ENCODE measurements at regions not wholly inside any gene's neighbourhood (a gene's known extent, or its start where the extent isn't known, plus 50 kb on each side); places are given as distances from the start of the nearest gene placed in this dataset.

- Mint-ChIP-seq H3K4me3 (no peak overlapping the region), H3K36me3 (peaks cover 77% of the 10 kb centered on the region), H3K9me3 (peaks cover 91% of the 10 kb centered on the region), H3K4me1 (no peaks in the 10 kb centered on the region), H3K27me3 (ENCODE audit: low read depth) (peaks cover 7% of the 10 kb centered on the region), H3K27ac (no peak overlapping the region)
- ChIA-PET POLR2A (no interaction called here), CTCF (no interaction called here)
- no peak for DNase-seq (ENCODE audit: low spot score)
- no peak for ATAC-seq
- no peak for TF ChIP-seq FOXJ3 (CRISPR knock-in tag; IDR thresholded peaks at IDR 0.05; ENCODE audit: borderline replicate concordance)
- TF ChIP-seq, protein P1, sequence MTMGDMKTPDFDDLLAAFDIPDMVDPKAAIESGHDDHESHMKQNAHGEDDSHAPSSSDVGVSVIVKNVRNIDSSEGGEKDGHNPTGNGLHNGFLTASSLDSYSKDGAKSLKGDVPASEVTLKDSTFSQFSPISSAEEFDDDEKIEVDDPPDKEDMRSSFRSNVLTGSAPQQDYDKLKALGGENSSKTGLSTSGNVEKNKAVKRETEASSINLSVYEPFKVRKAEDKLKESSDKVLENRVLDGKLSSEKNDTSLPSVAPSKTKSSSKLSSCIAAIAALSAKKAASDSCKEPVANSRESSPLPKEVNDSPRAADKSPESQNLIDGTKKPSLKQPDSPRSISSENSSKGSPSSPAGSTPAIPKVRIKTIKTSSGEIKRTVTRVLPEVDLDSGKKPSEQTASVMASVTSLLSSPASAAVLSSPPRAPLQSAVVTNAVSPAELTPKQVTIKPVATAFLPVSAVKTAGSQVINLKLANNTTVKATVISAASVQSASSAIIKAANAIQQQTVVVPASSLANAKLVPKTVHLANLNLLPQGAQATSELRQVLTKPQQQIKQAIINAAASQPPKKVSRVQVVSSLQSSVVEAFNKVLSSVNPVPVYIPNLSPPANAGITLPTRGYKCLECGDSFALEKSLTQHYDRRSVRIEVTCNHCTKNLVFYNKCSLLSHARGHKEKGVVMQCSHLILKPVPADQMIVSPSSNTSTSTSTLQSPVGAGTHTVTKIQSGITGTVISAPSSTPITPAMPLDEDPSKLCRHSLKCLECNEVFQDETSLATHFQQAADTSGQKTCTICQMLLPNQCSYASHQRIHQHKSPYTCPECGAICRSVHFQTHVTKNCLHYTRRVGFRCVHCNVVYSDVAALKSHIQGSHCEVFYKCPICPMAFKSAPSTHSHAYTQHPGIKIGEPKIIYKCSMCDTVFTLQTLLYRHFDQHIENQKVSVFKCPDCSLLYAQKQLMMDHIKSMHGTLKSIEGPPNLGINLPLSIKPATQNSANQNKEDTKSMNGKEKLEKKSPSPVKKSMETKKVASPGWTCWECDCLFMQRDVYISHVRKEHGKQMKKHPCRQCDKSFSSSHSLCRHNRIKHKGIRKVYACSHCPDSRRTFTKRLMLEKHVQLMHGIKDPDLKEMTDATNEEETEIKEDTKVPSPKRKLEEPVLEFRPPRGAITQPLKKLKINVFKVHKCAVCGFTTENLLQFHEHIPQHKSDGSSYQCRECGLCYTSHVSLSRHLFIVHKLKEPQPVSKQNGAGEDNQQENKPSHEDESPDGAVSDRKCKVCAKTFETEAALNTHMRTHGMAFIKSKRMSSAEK (CRISPR knock-in tag; IDR thresholded peaks at IDR 0.05; ENCODE audit: borderline replicate concordance), result no peak
- TF ChIP-seq SMAD4 (CRISPR knock-in tag; IDR thresholded peaks at IDR 0.05), result no peak
- TF ChIP-seq ZNF121 (CRISPR knock-in tag; IDR thresholded peaks at IDR 0.05), result no peak
- TF ChIP-seq MAX (CRISPR knock-in tag; IDR thresholded peaks at IDR 0.05), result no peak
- no peak for TF ChIP-seq NFATC4 (CRISPR knock-in tag; IDR thresholded peaks at IDR 0.05)
- no peak for TF ChIP-seq ZNF263 (CRISPR knock-in tag; IDR thresholded peaks at IDR 0.05; ENCODE audit: low read depth)
- TF ChIP-seq MXD4 (CRISPR knock-in tag; IDR thresholded peaks at IDR 0.05; ENCODE audit: borderline replicate concordance), result no peak
- TF ChIP-seq TEAD4 (CRISPR knock-in tag; IDR thresholded peaks at IDR 0.05), result no peak
- no peak for TF ChIP-seq ESRRA (CRISPR knock-in tag; IDR thresholded peaks at IDR 0.05; ENCODE audit: borderline replicate concordance)
- TF ChIP-seq ZNF425 (CRISPR knock-in tag; conservative IDR thresholded peaks at IDR 0.05), result no peak
Observed at GRCh38 chr1:5577255-5578040, 414.8 kb downstream of the NPHP4 start.

GRCh38 chr1:5576673-5577065 lies 415.6 kb downstream of the NPHP4 start:
- Mint-ChIP-seq H3K9me3 (peaks cover 91% of the 10 kb centered on the region), H3K27me3 (ENCODE audit: low read depth) (peaks cover 7% of the 10 kb centered on the region), H3K4me3 (no peak overlapping the region), H3K36me3 (peaks cover 77% of the 10 kb centered on the region), H3K27ac (no peak overlapping the region), H3K4me1 (no peaks in the 10 kb centered on the region)
- ATAC-seq, result no peak
- ChIA-PET CTCF (no interaction called here), POLR2A (no interaction called here)
- TF ChIP-seq, protein P2, sequence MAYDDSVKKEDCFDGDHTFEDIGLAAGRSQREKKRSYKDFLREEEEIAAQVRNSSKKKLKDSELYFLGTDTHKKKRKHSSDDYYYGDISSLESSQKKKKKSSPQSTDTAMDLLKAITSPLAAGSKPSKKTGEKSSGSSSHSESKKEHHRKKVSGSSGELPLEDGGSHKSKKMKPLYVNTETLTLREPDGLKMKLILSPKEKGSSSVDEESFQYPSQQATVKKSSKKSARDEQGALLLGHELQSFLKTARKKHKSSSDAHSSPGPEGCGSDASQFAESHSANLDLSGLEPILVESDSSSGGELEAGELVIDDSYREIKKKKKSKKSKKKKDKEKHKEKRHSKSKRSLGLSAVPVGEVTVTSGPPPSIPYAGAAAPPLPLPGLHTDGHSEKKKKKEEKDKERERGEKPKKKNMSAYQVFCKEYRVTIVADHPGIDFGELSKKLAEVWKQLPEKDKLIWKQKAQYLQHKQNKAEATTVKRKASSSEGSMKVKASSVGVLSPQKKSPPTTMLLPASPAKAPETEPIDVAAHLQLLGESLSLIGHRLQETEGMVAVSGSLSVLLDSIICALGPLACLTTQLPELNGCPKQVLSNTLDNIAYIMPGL (CRISPR knock-in tag; IDR thresholded peaks at IDR 0.05), result no peak
- TF ChIP-seq MXD4 (CRISPR knock-in tag; IDR thresholded peaks at IDR 0.05; ENCODE audit: borderline replicate concordance), result no peak
- no peak for TF ChIP-seq MYBL2 (CRISPR knock-in tag; IDR thresholded peaks at IDR 0.05)
- no peak for TF ChIP-seq ZNF396 (CRISPR knock-in tag; IDR thresholded peaks at IDR 0.05; ENCODE audit: borderline replicate concordance)
- TF ChIP-seq, protein P3, sequence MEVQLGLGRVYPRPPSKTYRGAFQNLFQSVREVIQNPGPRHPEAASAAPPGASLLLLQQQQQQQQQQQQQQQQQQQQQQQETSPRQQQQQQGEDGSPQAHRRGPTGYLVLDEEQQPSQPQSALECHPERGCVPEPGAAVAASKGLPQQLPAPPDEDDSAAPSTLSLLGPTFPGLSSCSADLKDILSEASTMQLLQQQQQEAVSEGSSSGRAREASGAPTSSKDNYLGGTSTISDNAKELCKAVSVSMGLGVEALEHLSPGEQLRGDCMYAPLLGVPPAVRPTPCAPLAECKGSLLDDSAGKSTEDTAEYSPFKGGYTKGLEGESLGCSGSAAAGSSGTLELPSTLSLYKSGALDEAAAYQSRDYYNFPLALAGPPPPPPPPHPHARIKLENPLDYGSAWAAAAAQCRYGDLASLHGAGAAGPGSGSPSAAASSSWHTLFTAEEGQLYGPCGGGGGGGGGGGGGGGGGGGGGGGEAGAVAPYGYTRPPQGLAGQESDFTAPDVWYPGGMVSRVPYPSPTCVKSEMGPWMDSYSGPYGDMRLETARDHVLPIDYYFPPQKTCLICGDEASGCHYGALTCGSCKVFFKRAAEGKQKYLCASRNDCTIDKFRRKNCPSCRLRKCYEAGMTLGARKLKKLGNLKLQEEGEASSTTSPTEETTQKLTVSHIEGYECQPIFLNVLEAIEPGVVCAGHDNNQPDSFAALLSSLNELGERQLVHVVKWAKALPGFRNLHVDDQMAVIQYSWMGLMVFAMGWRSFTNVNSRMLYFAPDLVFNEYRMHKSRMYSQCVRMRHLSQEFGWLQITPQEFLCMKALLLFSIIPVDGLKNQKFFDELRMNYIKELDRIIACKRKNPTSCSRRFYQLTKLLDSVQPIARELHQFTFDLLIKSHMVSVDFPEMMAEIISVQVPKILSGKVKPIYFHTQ (CRISPR knock-in tag; IDR thresholded peaks at IDR 0.05), result no peak
- TF ChIP-seq CREM (CRISPR knock-in tag; IDR thresholded peaks at IDR 0.05), result no peak
- no peak for TF ChIP-seq E2F1 (CRISPR knock-in tag; IDR thresholded peaks at IDR 0.05)
- no peak for DNase-seq (ENCODE audit: low spot score)

Data from WTC11 (cell line).